Calu3 (cell line): ENCODE measurements at regions not wholly inside any gene's neighbourhood (a gene's known extent, or its start where the extent isn't known, plus 50 kb on each side); places are given as distances from the start of the nearest gene placed in this dataset.

Experiments used
- BruUV-seq: library from RNA; stranded (reverse); fragments of 400-500 nt; replicated peaks from 2 replicates; lab custom pipeline; 2021; lab: Mats Ljungman, UMichigan
- CTCF ChIA-PET: fragments of 300-600 bp; sonication (Branson Sonifier 250); formaldehyde crosslinking; loops from one replicate; lab custom pipeline; 2022; ENCODE audit warnings: antibody characterized with exemption; lab: Charles Lee
- DNase-seq: peaks from one replicate; pipeline ENCODE4 v3.0.0; 2022
- H3K27ac Mint-ChIP-seq: one replicate; pipeline ENCODE4 v1.8.0; 2022; ENCODE audit warnings: mixed read lengths; ENCODE audit not compliant: unreplicated experiment
- H3K27me3 Mint-ChIP-seq: one replicate; pipeline ENCODE4 v1.8.0; 2022; ENCODE audit warnings: mixed read lengths; ENCODE audit not compliant: unreplicated experiment
- H3K36me3 Mint-ChIP-seq: one replicate; pipeline ENCODE4 v1.8.0; 2022; ENCODE audit warnings: mild to moderate bottlenecking, moderate library complexity, mixed read lengths; ENCODE audit not compliant: insufficient read depth, unreplicated experiment
- H3K4me1 Mint-ChIP-seq: one replicate; pipeline ENCODE4 v1.8.0; 2022; ENCODE audit warnings: mild to moderate bottlenecking, low read depth, mixed read lengths; ENCODE audit not compliant: unreplicated experiment
- H3K4me3 Mint-ChIP-seq: one replicate; pipeline ENCODE4 v1.8.0; 2022; ENCODE audit warnings: mild to moderate bottlenecking, low read depth, moderate library complexity, mixed read lengths; ENCODE audit not compliant: unreplicated experiment
- H3K9me3 Mint-ChIP-seq: one replicate; pipeline ENCODE4 v1.8.0; 2022; ENCODE audit warnings: low read depth, mixed read lengths; ENCODE audit not compliant: unreplicated experiment
- intact Hi-C: fragments of 100-400 bp; cut with micrococcal nuclease; formaldehyde crosslinking; loops from one replicate; pipeline ENCODE4 v1.10.0; 2022; ENCODE audit not compliant: unreplicated experiment
- TF ChIP-seq, protein P1 (sequence below): fragments of 200-600 bp; IDR thresholded peaks from one replicate; pipeline ENCODE4 v1.8.0; 2022; ENCODE audit warnings: antibody characterized with exemption; ENCODE audit not compliant: unreplicated experiment

DNA sequence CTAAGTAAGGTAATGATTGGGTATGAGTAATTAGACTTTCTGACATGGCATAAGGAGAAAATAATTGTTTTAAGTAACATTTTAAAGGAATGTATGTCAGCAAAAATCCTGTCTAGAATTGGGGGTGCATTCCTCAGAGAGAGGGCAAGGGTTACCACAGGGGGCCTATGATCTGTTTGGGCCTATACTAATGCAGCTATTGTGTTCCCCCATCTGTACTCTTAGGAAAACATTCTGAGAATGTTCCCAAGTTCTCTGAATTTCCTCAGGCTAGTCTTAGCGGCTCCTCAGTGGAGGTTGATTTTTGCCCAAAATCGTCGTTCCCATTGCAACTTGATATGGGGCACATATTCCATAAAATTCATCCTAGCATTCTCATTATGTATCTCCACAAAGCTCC, 1216.4 kb upstream of the GBE1 start:
- Mint-ChIP-seq H3K36me3 (no peaks in the 10 kb centered on the region), H3K9me3 (no peaks in the 10 kb centered on the region), H3K27me3 (no peaks in the 10 kb centered on the region), H3K4me3 (no peak overlapping the region), H3K27ac (no peak overlapping the region), H3K4me1 (no peaks in the 10 kb centered on the region)
- no peak for DNase-seq
- no TSS peak for BruUV-seq
- CTCF ChIA-PET = no interaction called here
- intact Hi-C loops = no loop called here
- TF ChIP-seq, protein P1, sequence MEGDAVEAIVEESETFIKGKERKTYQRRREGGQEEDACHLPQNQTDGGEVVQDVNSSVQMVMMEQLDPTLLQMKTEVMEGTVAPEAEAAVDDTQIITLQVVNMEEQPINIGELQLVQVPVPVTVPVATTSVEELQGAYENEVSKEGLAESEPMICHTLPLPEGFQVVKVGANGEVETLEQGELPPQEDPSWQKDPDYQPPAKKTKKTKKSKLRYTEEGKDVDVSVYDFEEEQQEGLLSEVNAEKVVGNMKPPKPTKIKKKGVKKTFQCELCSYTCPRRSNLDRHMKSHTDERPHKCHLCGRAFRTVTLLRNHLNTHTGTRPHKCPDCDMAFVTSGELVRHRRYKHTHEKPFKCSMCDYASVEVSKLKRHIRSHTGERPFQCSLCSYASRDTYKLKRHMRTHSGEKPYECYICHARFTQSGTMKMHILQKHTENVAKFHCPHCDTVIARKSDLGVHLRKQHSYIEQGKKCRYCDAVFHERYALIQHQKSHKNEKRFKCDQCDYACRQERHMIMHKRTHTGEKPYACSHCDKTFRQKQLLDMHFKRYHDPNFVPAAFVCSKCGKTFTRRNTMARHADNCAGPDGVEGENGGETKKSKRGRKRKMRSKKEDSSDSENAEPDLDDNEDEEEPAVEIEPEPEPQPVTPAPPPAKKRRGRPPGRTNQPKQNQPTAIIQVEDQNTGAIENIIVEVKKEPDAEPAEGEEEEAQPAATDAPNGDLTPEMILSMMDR = no peak

DNA sequence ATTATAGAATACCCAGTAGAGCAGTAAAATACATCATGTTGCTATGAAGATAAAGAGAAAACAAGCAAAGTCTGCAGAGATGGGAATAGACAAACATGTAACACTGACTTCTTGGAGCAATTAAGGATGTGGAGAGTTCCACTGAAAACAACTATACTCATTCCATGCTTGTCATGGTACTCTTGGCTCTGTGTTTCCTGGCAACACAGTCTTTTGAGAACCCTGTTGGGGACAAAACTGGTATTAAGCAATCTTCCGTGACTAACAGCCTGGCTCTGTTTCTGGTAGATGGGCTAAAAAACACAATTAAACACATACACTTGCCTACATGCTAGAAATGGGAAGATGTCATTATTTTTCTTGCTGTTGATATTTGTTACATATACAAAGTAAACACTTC, 1212.3 kb upstream of the GBE1 start:
- Mint-ChIP-seq H3K9me3 (no peaks in the 10 kb centered on the region), H3K27me3 (no peaks in the 10 kb centered on the region), H3K4me3 (no peak overlapping the region), H3K36me3 (no peaks in the 10 kb centered on the region), H3K4me1 (no peaks in the 10 kb centered on the region), H3K27ac (no peak overlapping the region)
- intact Hi-C loops = no loop called here
- CTCF ChIA-PET = no interaction called here
- no peak for DNase-seq
- BruUV-seq = no TSS peak
- TF ChIP-seq, protein P1 = no peak

DNA sequence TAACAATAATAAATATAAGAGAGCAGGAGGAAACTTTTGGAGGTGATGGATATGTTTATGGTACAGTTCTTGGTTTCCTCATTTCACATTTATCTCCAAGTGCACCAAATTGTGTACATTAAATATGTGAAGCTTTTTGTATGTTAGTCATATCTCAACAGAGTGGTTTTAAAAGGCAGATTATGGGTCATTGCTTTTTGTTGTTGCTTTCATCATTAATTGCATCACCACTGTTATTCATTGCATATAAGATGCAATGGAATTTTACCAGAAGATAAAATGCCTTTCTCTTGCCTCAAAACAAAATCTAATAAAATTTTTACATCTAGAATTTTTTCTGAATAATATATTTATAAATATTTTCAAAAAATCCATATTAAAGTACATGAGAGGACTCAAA, 1198.9 kb upstream of the GBE1 start:
- Mint-ChIP-seq H3K4me3 (no peak overlapping the region), H3K36me3 (no peaks in the 10 kb centered on the region), H3K4me1 (no peaks in the 10 kb centered on the region), H3K27ac (no peak overlapping the region), H3K9me3 (no peaks in the 10 kb centered on the region), H3K27me3 (no peaks in the 10 kb centered on the region)
- no TSS peak for BruUV-seq
- CTCF ChIA-PET = no interaction called here
- intact Hi-C loops = no loop called here
- no peak for DNase-seq
- TF ChIP-seq, protein P1 = no peak

DNA sequence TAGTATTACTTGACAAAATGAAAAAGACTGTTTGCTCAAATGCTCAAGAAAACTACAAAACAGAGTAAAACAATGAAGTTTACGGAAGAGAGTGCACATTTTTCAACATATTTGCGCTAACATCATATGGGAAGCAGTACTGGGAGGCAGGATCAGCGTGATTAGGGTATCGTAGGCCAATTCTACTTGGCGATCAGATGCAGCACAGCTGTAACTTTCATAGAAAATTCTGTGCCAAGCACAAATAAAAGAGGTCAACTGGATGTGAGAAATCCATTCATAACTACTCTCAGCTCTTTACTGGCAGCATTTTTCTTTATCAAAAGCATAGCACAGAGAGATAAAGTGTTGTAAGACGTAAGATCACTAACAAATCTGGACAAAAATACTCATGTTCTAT, 1196.3 kb upstream of the GBE1 start:
- intact Hi-C loops = no loop called here
- CTCF ChIA-PET = no interaction called here
- no peaks in the 10 kb centered on the region for H3K36me3 Mint-ChIP-seq
- no peak overlapping the region for H3K4me3 Mint-ChIP-seq
- no peaks in the 10 kb centered on the region for H3K27me3 Mint-ChIP-seq
- BruUV-seq = no TSS peak
- H3K4me1 Mint-ChIP-seq = no peaks in the 10 kb centered on the region
- TF ChIP-seq, protein P1 = no peak
- peaks cover 3% of the 10 kb centered on the region for H3K9me3 Mint-ChIP-seq
- DNase-seq = no peak
- no peak overlapping the region for H3K27ac Mint-ChIP-seq
